ENCODE measurements at regions not wholly inside any gene's neighbourhood (a gene's known extent, or its start where the extent isn't known, plus 50 kb on each side); places are given as distances from the start of the nearest gene placed in this dataset.

DNA sequence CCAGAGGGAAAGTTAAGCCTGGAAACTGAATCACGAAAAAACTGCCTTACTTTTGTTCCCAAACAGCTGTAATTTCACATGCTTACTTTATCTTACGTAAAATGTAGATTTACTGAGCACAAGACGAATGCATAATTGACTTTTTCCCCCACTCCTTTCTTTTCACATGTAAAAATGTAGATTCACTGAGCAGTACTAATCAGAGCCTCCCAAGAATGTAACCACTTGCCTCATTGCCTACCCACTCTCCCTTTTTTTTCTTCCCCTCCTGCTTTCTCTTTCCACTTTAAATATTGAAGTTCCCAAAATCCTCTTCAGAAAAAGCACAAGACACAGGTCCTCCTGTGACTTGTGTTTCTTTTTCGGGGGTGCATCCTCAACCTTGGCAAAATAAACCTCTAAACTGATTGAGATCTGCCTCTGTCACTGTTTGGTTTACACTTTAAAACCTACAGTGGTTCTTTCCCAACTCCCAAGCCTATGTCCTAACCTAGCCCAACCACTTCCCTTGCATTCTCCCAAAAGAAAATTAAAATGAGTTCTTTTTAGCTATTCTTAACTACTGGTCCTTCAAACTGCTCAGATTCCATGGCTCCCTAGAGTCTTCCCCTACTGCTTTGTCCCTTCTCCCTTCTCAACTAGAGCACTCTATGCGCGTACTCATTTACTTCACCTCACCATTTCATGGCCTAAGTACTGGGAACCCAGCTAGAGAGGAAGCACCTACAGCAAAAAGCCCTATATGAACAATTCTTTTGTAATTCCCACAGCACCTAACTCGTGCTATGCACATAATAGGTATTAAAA lies 236.6 kb upstream of the MKLN1 start:
- no peak for FAIRE-seq

DNA sequence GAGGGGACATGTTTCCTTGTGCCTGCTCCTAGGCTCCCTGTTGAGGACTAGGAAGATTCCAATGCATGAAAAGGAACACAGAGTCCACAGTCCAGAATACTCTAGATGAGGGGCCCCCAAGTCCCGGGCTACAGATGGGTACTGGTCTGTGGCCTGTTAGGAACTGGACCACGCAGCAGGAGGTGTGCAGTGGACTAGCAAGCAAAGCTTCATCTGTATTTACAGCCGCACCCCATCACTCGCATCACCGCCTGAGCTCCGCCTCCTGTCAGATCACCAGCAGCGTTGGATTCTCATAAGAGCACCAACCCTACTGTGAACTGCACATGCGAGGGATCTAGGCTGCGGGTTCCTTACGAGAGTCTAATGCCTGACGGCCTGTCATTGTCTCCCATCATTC lies 233.0 kb upstream of the MKLN1 start:
- no peak for FAIRE-seq

DNA sequence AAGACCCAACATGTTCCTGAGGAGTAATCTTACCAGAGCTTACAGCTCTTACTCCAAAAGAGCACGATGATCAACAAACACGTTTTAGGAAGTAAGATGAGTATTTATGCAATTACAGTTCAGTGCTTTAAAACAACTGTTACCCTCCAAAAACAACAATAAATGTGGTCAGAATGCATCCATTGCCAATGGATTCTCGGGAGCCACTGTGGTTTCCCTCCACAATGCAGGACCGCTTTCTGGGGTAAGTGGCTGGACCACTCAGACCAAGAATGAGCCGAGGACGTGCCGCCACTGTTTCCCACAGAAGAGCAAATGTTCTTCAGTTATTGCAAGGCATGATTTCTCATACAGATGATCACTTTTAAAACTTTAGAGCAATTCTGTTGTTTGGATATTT lies 232.3 kb upstream of the MKLN1 start:
- FAIRE-seq = no peak

DNA sequence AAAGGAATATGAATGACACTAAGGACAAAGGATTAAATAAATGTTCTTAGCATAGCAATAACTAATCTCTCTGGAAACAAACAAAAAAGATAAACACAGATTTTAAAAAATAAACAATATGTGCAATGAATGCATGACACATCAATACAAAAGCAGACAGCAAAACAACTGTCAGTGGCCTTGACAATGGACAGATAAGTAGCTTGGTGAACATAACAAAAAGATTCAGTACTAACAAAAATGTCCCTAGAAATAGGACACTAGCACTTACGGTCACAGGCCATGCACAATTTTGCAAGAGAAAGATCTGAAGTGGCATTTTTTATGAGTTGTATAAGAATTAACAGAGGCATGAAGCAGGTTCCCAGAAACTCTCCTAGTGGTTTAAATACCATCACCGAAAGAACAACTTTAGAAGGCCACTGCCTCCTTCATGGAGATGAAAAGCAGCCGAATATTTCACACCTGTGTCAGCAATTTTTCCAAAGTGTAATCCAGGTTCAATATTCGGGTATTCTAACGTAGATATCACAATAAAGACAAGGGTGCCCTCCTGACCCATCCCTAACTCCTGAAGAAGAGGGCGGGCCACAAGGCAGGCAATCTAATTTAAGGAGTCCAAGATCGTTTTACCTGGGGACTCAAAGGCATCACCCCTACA lies 231.3 kb upstream of the MKLN1 start:
- FAIRE-seq = no peak

DNA sequence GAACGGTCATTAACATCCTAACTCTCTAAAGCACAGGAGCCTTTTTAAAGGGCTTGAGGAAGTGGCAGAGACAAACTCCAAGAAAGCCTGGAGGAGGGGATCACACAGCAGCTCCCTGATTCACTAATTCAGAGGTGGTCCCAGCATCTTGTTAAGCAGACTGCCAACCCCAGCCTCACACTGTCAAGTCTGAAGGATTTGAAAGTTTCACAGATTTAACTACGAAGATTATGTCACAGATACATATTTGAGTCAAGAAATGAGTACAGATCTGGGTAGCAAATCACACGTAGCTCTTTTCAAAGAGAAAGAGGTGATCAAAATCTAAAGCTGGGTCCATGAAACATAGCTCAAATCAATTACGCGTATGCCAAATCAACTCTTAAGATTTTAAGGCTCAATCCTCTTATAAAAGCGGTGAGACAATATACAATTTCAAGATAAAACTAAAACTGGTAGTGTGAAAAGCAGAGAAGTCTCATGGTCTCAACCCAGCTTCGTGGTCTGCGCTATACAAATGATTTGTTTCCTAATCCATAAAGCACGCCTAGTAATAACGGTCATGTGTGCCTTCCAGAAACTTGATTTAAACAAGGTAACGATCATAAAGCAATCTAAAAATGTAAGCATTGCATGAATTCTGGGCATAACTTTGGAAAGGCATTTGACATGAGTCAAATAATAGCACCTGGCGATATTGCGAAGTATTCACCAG lies 229.9 kb upstream of the MKLN1 start:
- no peak for FAIRE-seq

DNA sequence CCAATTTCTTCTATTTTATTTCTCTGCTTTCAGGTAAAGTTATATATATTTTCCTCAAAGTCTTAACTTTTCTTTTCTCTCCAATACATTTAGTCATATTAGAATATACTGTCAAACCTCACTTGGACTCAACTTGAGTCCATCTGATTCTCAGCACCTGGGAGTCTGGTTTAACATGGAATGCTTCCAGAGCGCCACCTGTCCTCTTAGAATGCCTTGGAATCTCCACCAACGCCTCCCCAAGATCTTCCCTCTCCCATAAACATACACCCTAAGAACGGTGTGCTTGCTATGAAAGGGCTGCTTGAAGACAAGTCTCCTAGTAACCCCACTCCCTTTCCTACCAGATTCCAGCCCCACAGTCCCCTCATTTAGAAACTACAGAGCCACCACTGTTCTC lies 229.1 kb upstream of the MKLN1 start:
- no peak for FAIRE-seq

DNA sequence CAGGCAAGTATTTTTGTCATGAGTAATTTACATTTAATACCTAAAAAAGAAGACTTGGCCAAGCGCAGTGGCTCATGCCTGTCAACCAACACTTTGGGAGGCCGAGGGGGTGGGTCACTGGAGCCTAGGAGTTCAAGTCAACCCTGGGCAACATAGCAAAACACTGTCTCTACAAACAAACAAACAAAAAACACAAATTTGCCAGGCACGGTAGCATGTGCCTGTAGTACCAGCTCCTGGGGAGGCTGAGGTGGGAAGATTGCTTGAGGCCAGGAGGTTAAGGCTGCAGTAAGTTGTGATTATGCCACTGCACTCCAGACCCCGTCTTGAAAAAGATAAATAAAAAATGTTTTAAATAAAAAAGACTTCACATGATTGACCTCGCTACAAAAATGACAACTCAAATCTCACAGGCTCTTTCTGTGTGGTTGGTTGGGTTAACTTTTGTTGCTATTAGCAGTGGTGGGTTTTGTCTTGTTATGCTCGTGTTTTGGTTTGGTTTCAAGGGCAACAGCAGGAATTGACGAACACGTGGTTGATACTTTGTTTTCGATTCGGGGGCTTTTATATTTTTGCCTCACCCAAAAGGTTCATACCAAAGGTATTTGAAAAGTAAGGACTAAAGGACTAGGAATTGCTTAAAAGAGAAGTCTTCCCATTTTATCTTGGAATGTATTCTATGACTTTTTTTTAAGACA lies 227.2 kb upstream of the MKLN1 start:
- no peak for FAIRE-seq

DNA sequence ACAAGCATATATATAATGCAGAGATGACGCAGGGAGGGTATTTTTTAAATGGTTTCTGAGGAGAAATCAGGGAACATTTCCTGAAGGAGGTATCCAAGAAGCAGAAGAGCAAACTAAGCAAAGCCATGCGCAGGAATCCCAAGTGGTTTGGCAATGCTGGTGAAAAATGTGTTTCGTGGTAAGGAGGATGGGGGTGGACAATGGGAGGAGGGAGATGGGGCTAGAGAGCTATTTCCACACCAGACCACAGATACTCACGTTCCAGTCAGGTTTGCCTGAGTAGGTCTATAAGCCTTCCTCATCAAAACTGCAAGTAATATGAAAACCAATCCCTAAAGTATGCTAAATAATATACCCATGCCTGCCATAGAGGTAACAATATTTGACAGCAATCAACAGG lies 223.7 kb upstream of the MKLN1 start:
- FAIRE-seq = no peak

DNA sequence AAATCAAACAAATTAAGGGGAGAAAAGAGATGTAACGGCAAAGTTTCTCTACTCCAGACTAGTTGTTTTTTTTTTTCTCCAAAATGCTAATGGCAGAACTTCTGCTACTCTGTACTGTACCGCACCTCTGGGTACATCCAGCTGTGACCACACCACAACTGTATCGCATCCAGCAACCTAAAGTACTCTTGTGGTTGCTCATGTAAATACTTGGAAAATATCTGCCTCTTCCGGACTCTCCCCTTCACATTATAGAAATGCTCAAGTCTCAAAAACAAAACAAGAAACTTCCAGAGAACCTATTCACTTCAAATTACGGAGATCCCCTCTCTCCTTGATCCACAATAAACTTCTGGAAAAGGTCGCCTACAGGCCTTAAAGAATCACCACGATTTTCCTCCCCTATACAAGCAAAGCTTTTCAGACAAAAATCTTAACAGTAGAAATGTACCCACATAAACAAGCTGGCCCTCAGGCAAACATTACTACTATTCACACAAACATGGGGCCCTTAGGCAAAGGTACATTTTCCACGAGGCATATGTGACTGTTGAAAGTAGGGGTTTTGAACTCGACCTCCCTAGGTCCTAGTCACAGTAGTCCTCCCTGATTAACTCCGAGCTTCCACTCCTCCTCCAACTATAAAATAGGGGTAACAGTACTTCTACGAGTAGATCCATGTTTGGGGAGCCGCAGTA lies 222.9 kb upstream of the MKLN1 start:
- FAIRE-seq = no peak

DNA sequence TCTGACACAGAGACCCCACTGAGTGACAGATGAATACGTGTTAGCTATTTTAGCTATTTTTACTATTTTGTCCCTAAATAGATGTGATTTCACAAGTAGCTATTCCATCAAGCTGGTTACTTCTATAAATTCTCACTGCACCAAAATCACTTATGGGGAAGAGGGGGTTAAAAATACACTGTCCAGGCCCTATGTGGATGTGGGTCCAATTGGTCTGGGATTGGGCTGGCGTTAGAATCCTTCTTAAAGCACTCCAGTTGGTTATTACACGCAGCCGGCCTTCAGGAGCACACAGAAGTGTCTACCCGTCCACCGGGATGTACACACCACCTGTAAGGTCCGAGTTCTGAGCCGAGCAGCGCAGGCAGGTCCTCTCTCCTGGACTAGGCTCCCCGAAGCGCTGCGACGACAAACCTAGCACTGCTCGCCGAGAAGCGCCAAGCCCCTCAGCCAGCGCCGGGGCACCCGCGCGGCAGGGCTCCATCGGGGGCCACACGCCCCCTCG lies 222.3 kb upstream of the MKLN1 start:
- no peak for FAIRE-seq

DNA sequence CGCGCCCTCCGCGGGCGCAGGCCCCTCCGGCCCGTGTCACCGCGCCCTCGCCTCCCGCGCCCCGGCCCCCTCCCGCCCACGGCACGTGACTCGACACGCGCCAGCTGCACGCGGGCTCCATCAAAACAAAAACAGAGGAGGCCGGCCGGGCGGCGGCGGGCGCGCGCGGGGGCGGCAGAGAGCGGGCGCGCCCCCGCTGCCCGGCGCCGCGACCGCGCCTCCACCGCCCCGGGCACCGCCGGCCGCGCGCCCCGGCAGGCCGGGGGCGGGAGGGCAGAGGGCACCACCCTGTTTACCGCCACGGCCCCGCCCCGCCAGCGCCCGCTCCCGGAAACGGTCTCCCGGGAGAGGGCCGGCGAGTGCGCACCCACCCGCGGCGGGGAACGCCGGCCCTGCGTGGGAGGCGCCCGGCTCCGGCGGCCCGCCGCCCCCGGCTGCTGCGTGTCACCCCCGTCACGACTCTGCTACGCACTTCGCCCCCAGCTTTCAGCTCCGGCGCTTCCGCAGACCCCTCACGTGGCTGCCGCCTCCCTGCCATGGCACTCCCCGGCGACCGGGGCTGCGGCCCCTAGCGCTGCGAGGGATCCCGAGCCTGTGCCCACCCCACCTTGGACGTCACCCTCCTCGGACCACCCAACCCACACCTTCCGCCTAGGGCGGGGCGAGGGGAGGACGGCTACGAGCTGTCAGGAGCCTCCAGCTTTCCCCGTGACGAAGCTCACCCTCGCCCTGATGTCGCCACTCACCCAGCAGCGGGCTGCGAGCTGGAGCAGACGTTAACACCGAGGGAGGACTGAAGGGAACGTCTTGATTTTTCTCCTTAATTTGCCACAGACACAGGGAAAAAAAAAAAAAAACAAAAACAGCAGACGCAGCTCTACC lies 221.6 kb upstream of the MKLN1 start:
- no peak for FAIRE-seq

DNA sequence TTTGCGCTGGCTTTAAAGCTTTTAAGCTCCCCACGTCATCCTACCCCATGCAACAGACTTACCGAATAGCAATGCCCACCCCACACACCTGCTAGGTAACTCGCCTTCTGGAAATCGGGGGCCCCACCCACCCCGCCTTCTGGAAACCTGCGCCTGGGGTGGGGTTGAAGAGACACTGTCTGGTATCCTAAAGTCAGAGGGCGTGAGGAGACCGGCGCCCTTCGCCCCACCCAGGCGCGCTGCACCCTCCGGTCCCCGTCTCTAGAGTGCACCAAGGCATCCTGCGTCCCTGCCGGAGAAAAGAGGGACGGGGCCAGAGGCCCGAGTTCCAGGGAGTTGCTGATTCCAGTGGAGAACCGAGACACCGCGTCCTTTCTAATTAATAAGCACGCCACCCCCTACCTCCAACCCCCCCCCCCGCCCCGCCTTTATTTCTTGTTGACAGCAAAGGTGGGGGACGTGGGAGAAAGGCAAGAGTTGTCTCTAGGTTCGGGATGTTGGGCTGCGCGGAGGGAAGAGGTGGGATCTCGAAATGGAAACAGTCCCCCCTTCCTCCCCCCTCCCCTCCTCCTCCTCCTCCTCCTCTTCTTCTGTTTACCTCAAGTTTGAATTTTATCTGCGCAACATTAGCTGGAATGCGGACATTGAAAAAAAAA lies 220.9 kb upstream of the MKLN1 start:
- FAIRE-seq = no peak

DNA sequence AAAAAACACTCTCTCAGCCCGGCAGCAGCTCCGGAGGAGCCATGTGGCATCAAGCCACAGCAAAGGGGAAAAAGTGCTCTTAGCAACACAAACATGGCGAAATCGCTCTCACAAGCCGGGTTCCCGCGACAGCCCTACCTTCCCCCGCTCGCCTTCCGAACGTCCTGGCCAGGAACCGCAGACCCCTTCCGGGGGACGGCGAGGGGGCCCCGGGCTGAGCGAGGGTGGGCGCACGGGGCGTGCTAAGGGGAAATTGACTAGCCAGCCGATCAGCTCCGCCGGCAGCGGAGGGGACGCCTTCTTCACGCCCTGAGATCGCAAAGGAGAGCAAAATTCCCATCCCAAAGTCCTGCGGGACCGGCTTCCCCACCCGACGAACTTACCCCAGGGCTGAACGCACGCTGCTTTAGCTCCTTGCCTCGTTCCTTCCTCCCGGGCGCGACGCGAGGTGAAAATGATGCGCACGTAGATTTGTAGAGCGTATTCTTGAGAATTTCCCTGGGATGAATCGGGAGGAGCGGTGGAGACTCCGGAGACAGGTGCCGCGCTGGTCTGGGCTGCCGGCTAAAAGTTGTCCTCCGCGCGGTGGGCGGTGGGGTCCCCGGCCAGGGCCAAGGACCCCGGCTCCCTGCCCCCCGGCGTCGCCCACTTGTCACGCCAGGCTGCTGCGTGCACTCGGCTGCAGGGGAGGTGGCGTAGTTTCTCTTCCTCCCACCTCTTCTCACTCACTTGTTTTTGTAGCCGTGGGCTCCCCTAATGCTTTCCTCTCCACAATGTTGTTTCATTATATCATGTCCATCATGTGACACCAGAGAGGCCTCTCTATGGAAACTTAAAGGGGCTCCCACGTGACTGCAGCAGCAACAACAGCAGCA lies 220.1 kb upstream of the MKLN1 start:
- no peak for FAIRE-seq

DNA sequence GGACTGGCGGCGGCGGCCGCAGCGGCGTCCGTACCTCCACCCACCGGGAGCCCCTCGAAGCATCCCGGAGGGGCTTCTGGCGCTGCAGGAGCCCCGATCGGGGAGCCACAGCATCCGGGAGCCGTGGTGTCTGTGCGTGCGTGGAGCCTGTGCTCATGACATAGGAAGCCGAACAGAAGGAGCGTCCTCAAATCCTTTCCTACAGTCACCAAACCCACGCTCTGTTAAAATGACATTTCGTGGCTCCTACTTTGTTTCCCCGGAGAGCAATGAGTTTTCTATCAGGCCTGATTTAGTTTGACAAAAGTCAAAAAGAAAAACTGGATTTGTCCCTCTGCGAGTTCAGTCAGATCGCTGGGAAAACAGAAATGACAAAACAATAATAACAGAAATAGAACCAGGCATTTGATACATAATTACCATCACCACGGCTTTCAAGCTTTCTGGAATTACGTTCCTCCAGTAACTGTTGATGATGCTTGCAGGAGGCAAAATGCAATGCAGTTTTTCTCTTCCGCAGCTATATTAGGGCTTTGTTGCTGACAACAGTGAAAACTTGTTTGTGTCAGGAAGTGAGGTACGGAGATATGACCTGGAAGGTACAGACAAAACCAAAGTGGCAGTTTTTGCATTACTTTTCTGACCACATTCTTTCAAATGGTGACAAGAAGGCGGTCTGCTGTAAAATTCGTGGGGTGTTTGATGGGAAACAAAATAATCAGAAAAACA lies 219.3 kb upstream of the MKLN1 start:
- no peak for FAIRE-seq

DNA sequence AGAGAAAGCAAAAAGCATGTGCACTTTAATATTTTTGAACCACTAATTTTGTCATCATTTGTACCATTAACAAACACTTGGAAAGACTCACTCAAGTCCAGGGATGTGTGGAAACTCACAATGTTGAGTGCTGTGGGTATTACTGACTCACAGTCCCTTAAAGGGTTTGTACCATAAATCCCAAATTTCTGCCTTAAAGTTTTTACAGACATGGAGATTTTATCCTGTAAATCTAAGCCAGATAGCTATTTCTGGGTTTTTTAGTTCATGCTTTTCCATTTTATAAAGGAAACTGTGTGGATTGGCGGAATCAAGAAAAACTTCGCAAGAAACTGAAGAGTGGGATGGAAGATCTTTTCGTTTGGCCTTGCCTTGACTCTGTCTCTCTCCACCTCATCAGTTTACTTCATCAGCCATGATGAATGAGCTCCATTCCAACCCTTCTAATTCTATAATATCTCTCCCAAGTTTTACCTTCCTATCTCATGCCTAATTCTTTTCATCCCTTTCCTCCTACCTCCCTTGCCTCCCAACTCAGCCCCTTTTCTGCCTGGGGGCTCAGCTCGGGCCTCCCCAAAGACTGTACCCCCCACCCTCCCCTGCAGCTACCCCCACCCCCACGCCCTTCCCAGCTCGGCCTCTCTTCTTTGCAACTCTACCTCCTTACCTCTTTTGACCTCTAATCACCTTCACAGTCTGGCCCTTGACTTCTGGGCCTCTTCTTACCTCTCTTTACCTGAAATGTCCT lies 218.5 kb upstream of the MKLN1 start:
- no peak for FAIRE-seq

DNA sequence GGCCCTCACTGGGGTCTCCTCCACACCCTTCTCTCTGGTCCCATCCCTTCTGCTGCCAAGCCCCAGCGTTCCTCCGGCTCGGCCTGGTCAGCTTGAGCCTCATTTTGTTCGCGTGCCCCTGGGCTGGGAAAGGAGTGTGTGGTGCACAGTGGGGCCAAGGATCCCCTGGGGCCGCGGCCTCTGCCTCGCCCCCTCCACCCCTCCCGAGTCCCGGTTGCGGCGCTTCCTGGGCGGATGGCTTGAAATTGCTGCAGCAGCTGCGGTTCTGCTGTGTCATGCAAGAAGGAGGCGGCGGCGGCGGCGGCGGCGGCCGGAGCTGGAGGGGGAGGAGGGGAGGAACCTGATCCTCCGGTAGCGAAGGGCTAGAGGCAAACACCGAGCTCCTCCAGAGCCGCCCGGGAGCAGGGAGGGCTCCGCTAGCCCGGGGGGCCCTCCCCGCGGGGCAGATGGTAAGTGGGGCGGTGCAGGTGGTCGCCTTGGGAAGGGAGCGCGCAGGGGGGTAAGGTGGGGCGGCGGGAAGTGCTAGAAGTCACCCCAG lies 217.8 kb upstream of the MKLN1 start:
- no peak for FAIRE-seq

DNA sequence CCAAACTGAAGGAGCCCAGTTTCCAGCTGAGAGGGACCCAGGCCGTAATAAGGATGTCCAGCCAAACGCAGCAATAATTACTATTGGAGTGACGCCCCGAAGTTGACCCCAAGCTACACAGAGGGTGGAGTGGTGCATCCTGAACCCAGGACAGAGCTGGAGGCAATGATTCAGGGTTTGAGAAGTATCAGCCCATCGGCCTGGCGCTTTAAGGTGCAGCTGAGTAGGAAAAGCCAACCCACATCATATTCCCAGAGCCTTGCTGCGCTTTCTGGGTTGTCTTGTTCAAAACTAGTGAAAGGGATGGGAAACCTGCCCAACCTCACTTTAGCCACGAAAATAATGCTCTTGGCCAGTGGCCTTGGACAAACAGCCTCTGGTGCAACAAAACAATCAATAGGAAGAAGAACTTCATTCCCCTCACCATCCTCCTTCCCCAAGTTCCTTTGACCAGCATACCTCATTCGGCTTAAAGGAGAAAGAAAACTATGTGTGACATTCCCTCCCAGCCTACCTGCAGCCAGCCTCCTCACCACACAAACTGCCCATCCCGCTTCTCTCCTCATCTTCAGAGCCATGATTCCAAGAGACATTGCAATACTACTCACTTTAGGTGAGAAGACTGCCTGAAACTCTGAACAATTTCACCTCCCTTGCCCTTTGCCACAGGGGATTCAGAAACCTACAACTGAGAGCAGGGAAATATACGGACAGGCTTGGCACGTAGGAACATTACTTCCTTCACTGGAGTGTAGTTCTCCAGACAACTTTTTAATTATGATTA lies 217.2 kb upstream of the MKLN1 start:
- FAIRE-seq = no peak
